ENCODE measurements at regions not wholly inside any gene's neighbourhood (a gene's known extent, or its start where the extent isn't known, plus 50 kb on each side); places are given as distances from the start of the nearest gene placed in this dataset.

GRCh38 chr18:27276886-27277285, 91.8 kb upstream of the CHST9 start:
- CTCF ChIA-PET: no interaction called here
- H3K4me3 Mint-ChIP-seq: no peak overlapping the region
- no peak overlapping the region for H3K27ac Mint-ChIP-seq
- peaks cover 12% of the 10 kb centered on the region for H3K9me3 Mint-ChIP-seq
- DNase-seq: no peak
- no peaks in the 10 kb centered on the region for H3K4me1 Mint-ChIP-seq
- no peaks in the 10 kb centered on the region for H3K36me3 Mint-ChIP-seq
- H3K27me3 Mint-ChIP-seq: no peaks in the 10 kb centered on the region

GRCh38 chr18:27276479-27276878, 91.4 kb upstream of the CHST9 start:
- H3K27me3 Mint-ChIP-seq: no peaks in the 10 kb centered on the region
- no peak overlapping the region for H3K27ac Mint-ChIP-seq
- peaks cover 12% of the 10 kb centered on the region for H3K9me3 Mint-ChIP-seq
- CTCF ChIA-PET: no interaction called here
- no peak for DNase-seq
- no peaks in the 10 kb centered on the region for H3K4me1 Mint-ChIP-seq
- H3K36me3 Mint-ChIP-seq: no peaks in the 10 kb centered on the region
- H3K4me3 Mint-ChIP-seq: no peak overlapping the region

- Mint-ChIP-seq H3K4me1 (no peaks in the 10 kb centered on the region), H3K27me3 (no peaks in the 10 kb centered on the region), H3K9me3 (peaks cover 13% of the 10 kb centered on the region), H3K36me3 (no peaks in the 10 kb centered on the region), H3K27ac (no peak overlapping the region), H3K4me3 (no peak overlapping the region)
- CTCF ChIA-PET: no interaction called here
- DNase-seq: no peak
Observed at GRCh38 chr18:27274901-27275300, 89.8 kb upstream of the CHST9 start.

- DNase-seq: no peak
- no peaks in the 10 kb centered on the region for H3K36me3 Mint-ChIP-seq
- H3K4me3 Mint-ChIP-seq: no peak overlapping the region
- no peaks in the 10 kb centered on the region for H3K27me3 Mint-ChIP-seq
- CTCF ChIA-PET: no interaction called here
- peaks cover 6% of the 10 kb centered on the region for H3K9me3 Mint-ChIP-seq
- H3K4me1 Mint-ChIP-seq: no peaks in the 10 kb centered on the region
- H3K27ac Mint-ChIP-seq: no peak overlapping the region
Observed at GRCh38 chr18:27270508-27270907, 85.4 kb upstream of the CHST9 start.

- Mint-ChIP-seq H3K27me3 (no peaks in the 10 kb centered on the region), H3K27ac (no peak overlapping the region), H3K4me1 (no peaks in the 10 kb centered on the region), H3K9me3 (peaks cover 12% of the 10 kb centered on the region), H3K36me3 (no peaks in the 10 kb centered on the region), H3K4me3 (no peak overlapping the region)
- DNase-seq: no peak
- CTCF ChIA-PET: no interaction called here
Observed at GRCh38 chr18:27263369-27263768, 78.3 kb upstream of the CHST9 start.

GRCh38 chr18:27261769-27262549, 76.9 kb upstream of the CHST9 start:
- H3K27ac Mint-ChIP-seq: no peak overlapping the region
- no peaks in the 10 kb centered on the region for H3K4me1 Mint-ChIP-seq
- no peak for DNase-seq
- peaks cover 12% of the 10 kb centered on the region for H3K9me3 Mint-ChIP-seq
- H3K4me3 Mint-ChIP-seq: no peak overlapping the region
- CTCF ChIA-PET: no interaction called here
- H3K27me3 Mint-ChIP-seq: no peaks in the 10 kb centered on the region
- H3K36me3 Mint-ChIP-seq: no peaks in the 10 kb centered on the region

- H3K4me3 Mint-ChIP-seq: no peak overlapping the region
- H3K9me3 Mint-ChIP-seq: peaks cover 9% of the 10 kb centered on the region
- H3K27ac Mint-ChIP-seq: no peak overlapping the region
- H3K27me3 Mint-ChIP-seq: no peaks in the 10 kb centered on the region
- CTCF ChIA-PET: no interaction called here
- no peak for DNase-seq
- no peaks in the 10 kb centered on the region for H3K4me1 Mint-ChIP-seq
- no peaks in the 10 kb centered on the region for H3K36me3 Mint-ChIP-seq
Observed at GRCh38 chr18:27253571-27253970, 68.5 kb upstream of the CHST9 start.

- DNase-seq: no peak
- Mint-ChIP-seq H3K4me3 (no peak overlapping the region), H3K4me1 (no peaks in the 10 kb centered on the region), H3K36me3 (no peaks in the 10 kb centered on the region), H3K9me3 (peaks cover 9% of the 10 kb centered on the region), H3K27ac (no peak overlapping the region), H3K27me3 (no peaks in the 10 kb centered on the region)
- CTCF ChIA-PET: no interaction called here
Observed at GRCh38 chr18:27250471-27250870, 65.4 kb upstream of the CHST9 start.

GRCh38 chr18:27249933-27250332, 64.8 kb upstream of the CHST9 start:
- no peak for DNase-seq
- no peaks in the 10 kb centered on the region for H3K27me3 Mint-ChIP-seq
- no peak overlapping the region for H3K27ac Mint-ChIP-seq
- no peaks in the 10 kb centered on the region for H3K4me1 Mint-ChIP-seq
- H3K36me3 Mint-ChIP-seq: no peaks in the 10 kb centered on the region
- H3K4me3 Mint-ChIP-seq: no peak overlapping the region
- H3K9me3 Mint-ChIP-seq: peaks cover 8% of the 10 kb centered on the region
- CTCF ChIA-PET: no interaction called here

- Mint-ChIP-seq H3K27me3 (no peaks in the 10 kb centered on the region), H3K27ac (no peak overlapping the region), H3K36me3 (no peaks in the 10 kb centered on the region), H3K9me3 (peaks cover 4% of the 10 kb centered on the region), H3K4me1 (no peaks in the 10 kb centered on the region), H3K4me3 (no peak overlapping the region)
- no peak for DNase-seq
- CTCF ChIA-PET: no interaction called here
Observed at GRCh38 chr18:27244259-27244658, 59.2 kb upstream of the CHST9 start.

GRCh38 chr18:27242392-27243047, 57.4 kb upstream of the CHST9 start:
- no peak overlapping the region for H3K27ac Mint-ChIP-seq
- H3K9me3 Mint-ChIP-seq: peaks cover 2% of the 10 kb centered on the region
- no peaks in the 10 kb centered on the region for H3K27me3 Mint-ChIP-seq
- no peaks in the 10 kb centered on the region for H3K4me1 Mint-ChIP-seq
- no peaks in the 10 kb centered on the region for H3K36me3 Mint-ChIP-seq
- H3K4me3 Mint-ChIP-seq: no peak overlapping the region
- DNase-seq: no peak
- CTCF ChIA-PET: no interaction called here

- Mint-ChIP-seq H3K4me3 (no peak overlapping the region), H3K36me3 (no peaks in the 10 kb centered on the region), H3K9me3 (peaks cover 2% of the 10 kb centered on the region), H3K27me3 (no peaks in the 10 kb centered on the region), H3K4me1 (no peaks in the 10 kb centered on the region), H3K27ac (no peak overlapping the region)
- CTCF ChIA-PET: no interaction called here
- no peak for DNase-seq
Observed at GRCh38 chr18:27240383-27240782, 55.3 kb upstream of the CHST9 start.

- no peaks in the 10 kb centered on the region for H3K4me1 Mint-ChIP-seq
- no peaks in the 10 kb centered on the region for H3K36me3 Mint-ChIP-seq
- DNase-seq: no peak
- no peak overlapping the region for H3K27ac Mint-ChIP-seq
- H3K4me3 Mint-ChIP-seq: no peak overlapping the region
- H3K27me3 Mint-ChIP-seq: no peaks in the 10 kb centered on the region
- H3K9me3 Mint-ChIP-seq: peaks cover 2% of the 10 kb centered on the region
- CTCF ChIA-PET: no interaction called here
Observed at GRCh38 chr18:27239669-27240068, 54.6 kb upstream of the CHST9 start.

- DNase-seq: no peak
- CTCF ChIA-PET: no interaction called here
- H3K9me3 Mint-ChIP-seq: peaks cover 4% of the 10 kb centered on the region
- no peaks in the 10 kb centered on the region for H3K36me3 Mint-ChIP-seq
- no peaks in the 10 kb centered on the region for H3K4me1 Mint-ChIP-seq
- H3K4me3 Mint-ChIP-seq: no peak overlapping the region
- H3K27me3 Mint-ChIP-seq: no peaks in the 10 kb centered on the region
- H3K27ac Mint-ChIP-seq: no peak overlapping the region
Observed at GRCh38 chr18:27235218-27235870, 50.2 kb upstream of the CHST9 start.
